HCT116 (cell line): ENCODE measurements at regions not wholly inside any gene's neighbourhood (a gene's known extent, or its start where the extent isn't known, plus 50 kb on each side); places are given as distances from the start of the nearest gene placed in this dataset.

Experiments
- ATAC-seq: fragments of 200-7000 bp; cut with Tn5 transposase; 2 replicates; pipeline ENCODE4 v1.9.1; 2020; ENCODE audit warnings: mild to moderate bottlenecking, moderate library complexity
- BruUV-seq: library from RNA; stranded (reverse); fragments of 400-500 nt; replicated peaks from 2 replicates; lab custom pipeline; 2021; lab: Mats Ljungman, UMichigan
- CTCF ChIA-PET: fragments of 300-600 bp; sonication (Branson Sonifier 250); formaldehyde crosslinking; loops from one replicate; lab custom pipeline; 2021; ENCODE audit warnings: antibody characterized with exemption; lab: Charles Lee
- POLR2A ChIA-PET: fragments of 300-600, 350-600 bp; sonication (Branson Sonifier 250); formaldehyde crosslinking; loops from one replicate; lab custom pipeline; 2021; ENCODE audit warnings: antibody characterized with exemption; lab: Charles Lee
- RAD21 ChIA-PET, 2 experiments: fragments of 300-600 bp; sonication (Branson Sonifier 250); formaldehyde crosslinking; loops; one replicate each; lab custom pipeline; 2023; ENCODE audit warnings: low total read pairs in 2 of 2; ENCODE audit not compliant: uncharacterized antibody in 2 of 2, unreplicated experiment in 2 of 2, low non-redundant PET in 1 of 2; lab: Charles Lee
- DNase-seq: peaks from one replicate; pipeline ENCODE4 v3.0.0-alpha.2; 2010; ENCODE audit warnings: low read depth, low spot score
- H2AFZ ChIP-seq: fragments of 200-600 bp; shearing (Covaris generic), sonication (generic); 2 replicates; pipeline ENCODE4 v1.6.1; 2017; ENCODE audit warnings: low read depth, mixed run types, mixed read lengths, antibody characterized with exemption, low read length; ENCODE audit not compliant: poor library complexity, severe bottlenecking
- H3K27ac ChIP-seq: 2 replicates; pipeline ENCODE4 v1.5.1; 2012; ENCODE audit warnings: low read depth, low read length
- H3K27me3 ChIP-seq: fragments of 200-600 bp; sonication (generic); 2 replicates; pipeline ENCODE4 v1.6.1; 2016; ENCODE audit warnings: mixed run types, low read length, mixed read lengths; ENCODE audit not compliant: insufficient read depth
- H3K36me3 ChIP-seq, 2 experiments: fragments of 200-500 bp in 1 of 2; fragments of 200-600 bp in 1 of 2; sonication (Bioruptor generic) in 1 of 2; sonication (generic) in 1 of 2; 2 replicates each; pipeline versions ENCODE4 v1.5.1 to v1.6.1; 2014 to 2016; ENCODE audit warnings: low read length in 2 of 2, inconsistent platforms in 1 of 2, mixed read lengths in 1 of 2, mixed run types in 1 of 2; ENCODE audit not compliant: insufficient read depth in 2 of 2, control insufficient read depth in 1 of 2
- H3K4me1 ChIP-seq, 2 experiments: fragments of 200-600 bp in 1 of 2; sonication (generic) in 1 of 2; 2 replicates each; pipeline versions ENCODE4 v1.5.1 to v1.6.1; 2012 to 2017; ENCODE audit warnings: low read length in 2 of 2, inconsistent platforms in 1 of 2, mild to moderate bottlenecking in 1 of 2, mixed read lengths in 1 of 2, mixed run types in 1 of 2, moderate library complexity in 1 of 2; ENCODE audit not compliant: insufficient read depth in 2 of 2, control insufficient read depth in 1 of 2
- H3K4me2 ChIP-seq: fragments of 200-600 bp; sonication (generic); 2 replicates; pipeline ENCODE4 v1.6.1; 2017; ENCODE audit warnings: mixed run types, low read length, mixed read lengths
- H3K4me3 ChIP-seq, 2 experiments: fragments of 200-600 bp in 1 of 2; sonication (generic) in 1 of 2; replicated peaks in 1 of 2; 2 replicates each; pipeline ENCODE4 v1.5.1; 2011 to 2016; ENCODE audit warnings: low read length in 2 of 2, control low read depth in 1 of 2, low read depth in 1 of 2, mild to moderate bottlenecking in 1 of 2, mixed read lengths in 1 of 2, mixed run types in 1 of 2
- H3K79me2 ChIP-seq: fragments of 200-600 bp; sonication (generic); 2 replicates; pipeline ENCODE4 v1.6.1; 2017; ENCODE audit warnings: mild to moderate bottlenecking, mixed run types, low read length, moderate library complexity, mixed read lengths; ENCODE audit not compliant: insufficient read depth
- H3K9ac ChIP-seq: fragments of 200-600 bp; sonication (generic); 2 replicates; pipeline ENCODE4 v1.6.1; 2016; ENCODE audit warnings: low read length, mixed read lengths
- H3K9me2 ChIP-seq: fragments of 200-600 bp; sonication (generic), shearing (Covaris generic); 2 replicates; pipeline ENCODE4 v1.6.1; 2017; ENCODE audit warnings: mixed run types, mild to moderate bottlenecking, moderate library complexity; ENCODE audit not compliant: insufficient read depth
- H3K9me3 ChIP-seq, 2 experiments: fragments of 200-500 bp in 1 of 2; fragments of 200-600 bp in 1 of 2; sonication (Bioruptor generic) in 1 of 2; sonication (generic) in 1 of 2; 2 replicates each; pipeline ENCODE4 v1.6.1; 2014 to 2017; ENCODE audit warnings: low read length in 2 of 2, mixed read lengths in 2 of 2, inconsistent platforms in 1 of 2, low read depth in 1 of 2, mild to moderate bottlenecking in 1 of 2, mixed run types in 1 of 2, moderate library complexity in 1 of 2; ENCODE audit not compliant: control insufficient read depth in 1 of 2, insufficient read depth in 1 of 2
- H4K20me1 ChIP-seq: fragments of 200-600 bp; sonication (generic), shearing (Covaris generic); 2 replicates; pipeline ENCODE4 v1.6.1; 2017; ENCODE audit warnings: mixed run types, mild to moderate bottlenecking, moderate library complexity; ENCODE audit not compliant: insufficient read depth
- CBX3 ChIP-seq: IDR thresholded peaks from 2 replicates; pipeline ENCODE4 v1.6.1; 2012; ENCODE audit warnings: low read depth
- CEBPB ChIP-seq: IDR thresholded peaks from 2 replicates; pipeline ENCODE4 v1.6.1; 2012; ENCODE audit warnings: low read depth
- EGR1 ChIP-seq: IDR thresholded peaks from 2 replicates; pipeline ENCODE4 v1.6.1; 2012; ENCODE audit warnings: low read depth
- EZH2 ChIP-seq: fragments of 200-600 bp; sonication (generic); IDR thresholded peaks from 2 replicates; pipeline ENCODE4 v1.6.1; 2017; ENCODE audit warnings: antibody characterized with exemption, mixed run types
- FOSL1 ChIP-seq: IDR thresholded peaks from 2 replicates; pipeline ENCODE4 v1.6.1; 2012; ENCODE audit warnings: low read depth
- JUND ChIP-seq: IDR thresholded peaks from 2 replicates; pipeline ENCODE4 v1.6.1; 2012
- POLR2A ChIP-seq: IDR thresholded peaks from 2 replicates; pipeline ENCODE4 v1.7.0; 2011; ENCODE audit warnings: borderline replicate concordance; ENCODE audit not compliant: insufficient read depth, insufficient read length; ENCODE audit errors: extremely low read depth
- SIN3A ChIP-seq: IDR thresholded peaks from 2 replicates; pipeline ENCODE4 v1.6.1; 2012; ENCODE audit warnings: low read depth
- SP1 ChIP-seq: IDR thresholded peaks from 2 replicates; pipeline ENCODE4 v1.6.1; 2012; ENCODE audit warnings: low read depth
- SRF ChIP-seq: IDR thresholded peaks from 2 replicates; pipeline ENCODE4 v1.6.1; 2012; ENCODE audit warnings: low read depth
- ZFX ChIP-seq: fragments of 450-650 bp; IDR thresholded peaks from 2 replicates; pipeline ENCODE4 v1.6.1; 2017
- ZNF274 ChIP-seq: fragments of 200-500 bp; sonication (Bioruptor generic); IDR thresholded peaks from 2 replicates; pipeline ENCODE4 v1.6.1; 2014; ENCODE audit warnings: mild to moderate bottlenecking, low read depth, low read length, inconsistent platforms
- intact Hi-C: fragments of 100-400 bp; cut with micrococcal nuclease; formaldehyde crosslinking; loops from 2 replicates; pipeline ENCODE4 v1.10.0; 2022
- TF ChIP-seq, protein P1 (sequence below), 3 experiments: fragments of 200-600 bp in 1 of 3; sonication (generic) in 1 of 3; IDR thresholded peaks in 2 of 3; conservative IDR thresholded peaks in 1 of 3; 2 replicates each; pipeline ENCODE4 v1.5.1; 2012 to 2017; ENCODE audit warnings: low read depth in 2 of 3, low read length in 2 of 3, antibody characterized with exemption in 1 of 3, borderline replicate concordance in 1 of 3, control low read depth in 1 of 3, mild to moderate bottlenecking in 1 of 3, mixed read lengths in 1 of 3, mixed run types in 1 of 3, moderate library complexity in 1 of 3; ENCODE audit not compliant: insufficient read depth in 1 of 3
- TF ChIP-seq, protein P2 (sequence below): IDR thresholded peaks from 2 replicates; pipeline ENCODE4 v1.6.1; 2012; ENCODE audit warnings: low read depth

DNA sequence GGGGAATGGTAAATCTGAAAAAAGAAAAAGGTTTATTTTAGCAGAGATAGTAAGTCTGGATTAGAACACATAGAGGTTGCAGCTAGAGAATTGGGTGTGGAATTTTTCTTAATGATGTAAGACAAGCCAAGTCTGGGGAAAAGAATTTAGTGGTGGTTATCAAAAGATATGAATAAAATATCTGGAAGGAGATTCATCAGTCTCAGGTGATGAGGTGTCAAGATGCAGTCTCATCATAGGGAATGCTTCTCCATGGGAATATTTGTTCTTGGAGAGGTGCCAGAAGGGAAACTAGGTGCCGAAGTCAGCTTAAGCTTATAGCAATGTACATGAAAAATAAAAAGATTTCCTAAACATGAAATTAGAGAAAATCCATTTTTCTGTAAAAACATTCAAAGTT, 504.1 kb upstream of the NR3C2 start:
- Histone ChIP-seq H3K79me2 (no peaks in the 10 kb centered on the region), H3K27me3 (no peaks in the 10 kb centered on the region), H3K4me1 (no peaks in the 10 kb centered on the region), H3K4me3 (no peak overlapping the region), H3K9ac (no peak overlapping the region), H2AFZ (no peak overlapping the region), H3K9me3 (no peaks in the 10 kb centered on the region), H3K9me2 (no peaks in the 10 kb centered on the region; the same call in 1 of the 2 replicates), H3K36me3 (no peaks in the 10 kb centered on the region), H3K27ac (no peak overlapping the region), H4K20me1 (no peaks in the 10 kb centered on the region), H3K4me2 (no peak overlapping the region)
- ChIA-PET POLR2A (no interaction called here), RAD21 (no interaction called here), CTCF (no interaction called here)
- DNase-seq (no peak), ATAC-seq (no peak)
- no TSS peak for BruUV-seq
- TF ChIP-seq ZFX: no peak
- no peak for TF ChIP-seq EGR1
- TF ChIP-seq ZNF274: no peak
- no peak for TF ChIP-seq CEBPB
- TF ChIP-seq CBX3: no peak
- no peak for TF ChIP-seq JUND
- no peak for TF ChIP-seq SRF
- TF ChIP-seq POLR2A: no peak
- no peak for TF ChIP-seq SP1
- TF ChIP-seq, protein P1, sequence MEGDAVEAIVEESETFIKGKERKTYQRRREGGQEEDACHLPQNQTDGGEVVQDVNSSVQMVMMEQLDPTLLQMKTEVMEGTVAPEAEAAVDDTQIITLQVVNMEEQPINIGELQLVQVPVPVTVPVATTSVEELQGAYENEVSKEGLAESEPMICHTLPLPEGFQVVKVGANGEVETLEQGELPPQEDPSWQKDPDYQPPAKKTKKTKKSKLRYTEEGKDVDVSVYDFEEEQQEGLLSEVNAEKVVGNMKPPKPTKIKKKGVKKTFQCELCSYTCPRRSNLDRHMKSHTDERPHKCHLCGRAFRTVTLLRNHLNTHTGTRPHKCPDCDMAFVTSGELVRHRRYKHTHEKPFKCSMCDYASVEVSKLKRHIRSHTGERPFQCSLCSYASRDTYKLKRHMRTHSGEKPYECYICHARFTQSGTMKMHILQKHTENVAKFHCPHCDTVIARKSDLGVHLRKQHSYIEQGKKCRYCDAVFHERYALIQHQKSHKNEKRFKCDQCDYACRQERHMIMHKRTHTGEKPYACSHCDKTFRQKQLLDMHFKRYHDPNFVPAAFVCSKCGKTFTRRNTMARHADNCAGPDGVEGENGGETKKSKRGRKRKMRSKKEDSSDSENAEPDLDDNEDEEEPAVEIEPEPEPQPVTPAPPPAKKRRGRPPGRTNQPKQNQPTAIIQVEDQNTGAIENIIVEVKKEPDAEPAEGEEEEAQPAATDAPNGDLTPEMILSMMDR (IDR thresholded peaks at IDR 0.05 in 2 of 3, conservative IDR thresholded peaks at IDR 0.05 in 1 of 3; ENCODE audit: borderline replicate concordance in 1 of 3, insufficient read depth in 1 of 3, low read depth in 2 of 3, low read length in 2 of 3): no peak
- no peak for TF ChIP-seq EZH2
- TF ChIP-seq SIN3A: no peak
- TF ChIP-seq FOSL1: no peak
- TF ChIP-seq, protein P2, sequence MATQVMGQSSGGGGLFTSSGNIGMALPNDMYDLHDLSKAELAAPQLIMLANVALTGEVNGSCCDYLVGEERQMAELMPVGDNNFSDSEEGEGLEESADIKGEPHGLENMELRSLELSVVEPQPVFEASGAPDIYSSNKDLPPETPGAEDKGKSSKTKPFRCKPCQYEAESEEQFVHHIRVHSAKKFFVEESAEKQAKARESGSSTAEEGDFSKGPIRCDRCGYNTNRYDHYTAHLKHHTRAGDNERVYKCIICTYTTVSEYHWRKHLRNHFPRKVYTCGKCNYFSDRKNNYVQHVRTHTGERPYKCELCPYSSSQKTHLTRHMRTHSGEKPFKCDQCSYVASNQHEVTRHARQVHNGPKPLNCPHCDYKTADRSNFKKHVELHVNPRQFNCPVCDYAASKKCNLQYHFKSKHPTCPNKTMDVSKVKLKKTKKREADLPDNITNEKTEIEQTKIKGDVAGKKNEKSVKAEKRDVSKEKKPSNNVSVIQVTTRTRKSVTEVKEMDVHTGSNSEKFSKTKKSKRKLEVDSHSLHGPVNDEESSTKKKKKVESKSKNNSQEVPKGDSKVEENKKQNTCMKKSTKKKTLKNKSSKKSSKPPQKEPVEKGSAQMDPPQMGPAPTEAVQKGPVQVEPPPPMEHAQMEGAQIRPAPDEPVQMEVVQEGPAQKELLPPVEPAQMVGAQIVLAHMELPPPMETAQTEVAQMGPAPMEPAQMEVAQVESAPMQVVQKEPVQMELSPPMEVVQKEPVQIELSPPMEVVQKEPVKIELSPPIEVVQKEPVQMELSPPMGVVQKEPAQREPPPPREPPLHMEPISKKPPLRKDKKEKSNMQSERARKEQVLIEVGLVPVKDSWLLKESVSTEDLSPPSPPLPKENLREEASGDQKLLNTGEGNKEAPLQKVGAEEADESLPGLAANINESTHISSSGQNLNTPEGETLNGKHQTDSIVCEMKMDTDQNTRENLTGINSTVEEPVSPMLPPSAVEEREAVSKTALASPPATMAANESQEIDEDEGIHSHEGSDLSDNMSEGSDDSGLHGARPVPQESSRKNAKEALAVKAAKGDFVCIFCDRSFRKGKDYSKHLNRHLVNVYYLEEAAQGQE: no peak
- intact Hi-C loops: no loop called here
